H1 (cell line): ENCODE measurements at regions not wholly inside any gene's neighbourhood (a gene's known extent, or its start where the extent isn't known, plus 50 kb on each side); places are given as distances from the start of the nearest gene placed in this dataset.
"Not testable (repeated sequence)": the region's sequence is repeated elsewhere in the genome, so short reads cannot be mapped to it uniquely, and the experiment has no call there.

Experiments
- JUN ChIP-seq: IDR thresholded peaks from 2 replicates; pipeline ENCODE4 v1.6.1; 2011; ENCODE audit warnings: low read depth, mild to moderate bottlenecking, improper control_type of control experiment, low read length
- KDM1A ChIP-seq: fragments of 200-600, 300-600 bp; sonication (generic); IDR thresholded peaks from 2 replicates; pipeline ENCODE4 v1.7.1; 2016; ENCODE audit warnings: mild to moderate bottlenecking, low read length, borderline replicate concordance
- POLR2A ChIP-seq, 2 experiments: IDR thresholded peaks; 1 replicate in 1 of 2; 2 replicates in 1 of 2; pipeline ENCODE4 v1.6.1; 2011; ENCODE audit warnings: low read depth in 2 of 2, low read length in 2 of 2, mild to moderate bottlenecking in 2 of 2; ENCODE audit errors: control extremely low read depth in 1 of 2
- RFX5 ChIP-seq: IDR thresholded peaks from 2 replicates; pipeline ENCODE4 v1.6.1; 2011; ENCODE audit warnings: low read depth, low read length, improper control_type of control experiment, borderline replicate concordance
- RNF2 ChIP-seq: fragments of 200-900, 300-1000 bp; sonication (generic); IDR thresholded peaks from 2 replicates; pipeline ENCODE4 v1.7.1; 2016; ENCODE audit warnings: borderline replicate concordance, low read depth, mild to moderate bottlenecking, antibody characterized with exemption, low read length; ENCODE audit not compliant: poor library complexity, severe bottlenecking; ENCODE audit errors: missing control alignments
- TBP ChIP-seq: IDR thresholded peaks from 2 replicates; pipeline ENCODE4 v1.6.1; 2011; ENCODE audit warnings: low read depth, low read length, improper control_type of control experiment
- ZNF274 ChIP-seq: IDR thresholded peaks from 2 replicates; pipeline ENCODE4 v1.7.0; 2012; ENCODE audit warnings: low read length, borderline replicate concordance; ENCODE audit errors: extremely low read depth
- TF ChIP-seq, protein P1 (sequence below), 3 experiments: IDR thresholded peaks; 1 replicate in 2 of 3; 2 replicates in 1 of 3; pipeline versions ENCODE4 v1.5.1 to v1.6.1; 2011; ENCODE audit warnings: low read length in 3 of 3, mild to moderate bottlenecking in 3 of 3, inconsistent platforms in 2 of 3, low read depth in 1 of 3, moderate library complexity in 1 of 3; ENCODE audit not compliant: insufficient read depth in 1 of 3; ENCODE audit errors: control extremely low read depth in 1 of 3
- TF ChIP-seq, protein P2 (sequence below): IDR thresholded peaks from 2 replicates; pipeline ENCODE4 v1.6.1; 2011; ENCODE audit warnings: low read depth, mild to moderate bottlenecking, low read length; ENCODE audit not compliant: insufficient read depth

DNA sequence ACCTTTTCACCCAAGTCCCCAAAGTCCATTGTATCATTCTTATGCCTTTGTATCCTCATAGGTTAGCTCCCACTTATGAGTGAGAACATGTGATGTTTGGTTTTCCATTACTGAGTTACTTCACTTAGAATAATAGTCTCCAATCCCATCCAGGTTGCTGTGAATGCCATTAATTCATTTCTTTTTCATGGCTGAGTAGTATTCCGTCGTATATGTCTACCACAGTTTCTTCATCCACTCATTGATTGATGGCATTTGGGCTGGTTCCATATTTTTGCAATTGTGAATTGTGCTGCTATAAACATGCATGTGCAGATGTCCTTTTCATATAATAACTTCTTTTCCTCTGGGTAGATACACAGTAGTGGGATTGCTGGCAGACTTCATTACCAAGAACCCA is 451.9 kb upstream of the KLF6 start:
- not testable (repeated sequence) for TF ChIP-seq RNF2; ZNF274; RFX5; JUN; POLR2A (IDR thresholded peaks at IDR 0.05; ENCODE audit: control extremely low read depth in 1 of 2, low read depth in 2 of 2, low read length in 2 of 2); KDM1A; TBP
- TF ChIP-seq, protein P1, sequence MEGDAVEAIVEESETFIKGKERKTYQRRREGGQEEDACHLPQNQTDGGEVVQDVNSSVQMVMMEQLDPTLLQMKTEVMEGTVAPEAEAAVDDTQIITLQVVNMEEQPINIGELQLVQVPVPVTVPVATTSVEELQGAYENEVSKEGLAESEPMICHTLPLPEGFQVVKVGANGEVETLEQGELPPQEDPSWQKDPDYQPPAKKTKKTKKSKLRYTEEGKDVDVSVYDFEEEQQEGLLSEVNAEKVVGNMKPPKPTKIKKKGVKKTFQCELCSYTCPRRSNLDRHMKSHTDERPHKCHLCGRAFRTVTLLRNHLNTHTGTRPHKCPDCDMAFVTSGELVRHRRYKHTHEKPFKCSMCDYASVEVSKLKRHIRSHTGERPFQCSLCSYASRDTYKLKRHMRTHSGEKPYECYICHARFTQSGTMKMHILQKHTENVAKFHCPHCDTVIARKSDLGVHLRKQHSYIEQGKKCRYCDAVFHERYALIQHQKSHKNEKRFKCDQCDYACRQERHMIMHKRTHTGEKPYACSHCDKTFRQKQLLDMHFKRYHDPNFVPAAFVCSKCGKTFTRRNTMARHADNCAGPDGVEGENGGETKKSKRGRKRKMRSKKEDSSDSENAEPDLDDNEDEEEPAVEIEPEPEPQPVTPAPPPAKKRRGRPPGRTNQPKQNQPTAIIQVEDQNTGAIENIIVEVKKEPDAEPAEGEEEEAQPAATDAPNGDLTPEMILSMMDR (IDR thresholded peaks at IDR 0.05; ENCODE audit: control extremely low read depth in 1 of 3, insufficient read depth in 1 of 3, low read depth in 1 of 3, low read length in 3 of 3), result not testable (repeated sequence)
- TF ChIP-seq, protein P2, sequence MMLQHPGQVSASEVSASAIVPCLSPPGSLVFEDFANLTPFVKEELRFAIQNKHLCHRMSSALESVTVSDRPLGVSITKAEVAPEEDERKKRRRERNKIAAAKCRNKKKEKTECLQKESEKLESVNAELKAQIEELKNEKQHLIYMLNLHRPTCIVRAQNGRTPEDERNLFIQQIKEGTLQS, result not testable (repeated sequence)
